K562 (cell line): ENCODE measurements at regions not wholly inside any gene's neighbourhood (a gene's known extent, or its start where the extent isn't known, plus 50 kb on each side); places are given as distances from the start of the nearest gene placed in this dataset.

Source experiments
- CREB3L1 ChIP-seq: fragments of 450-650 bp; IDR thresholded peaks from 2 replicates; pipeline ENCODE4 v1.6.1; 2014; ENCODE audit warnings: low read depth, mild to moderate bottlenecking, moderate library complexity, borderline replicate concordance
- ETV5 ChIP-seq: sonication (generic); formaldehyde crosslinking; IDR thresholded peaks from 2 replicates; pipeline ENCODE4 v1.4.0; 2020; ENCODE audit warnings: low read depth, mild to moderate bottlenecking, missing genetic modification reagents
- HMGXB4 ChIP-seq: sonication (generic); formaldehyde crosslinking; IDR thresholded peaks from 2 replicates; pipeline ENCODE4 v1.8.1; 2023; ENCODE audit warnings: mild to moderate bottlenecking, missing genetic modification reagents
- IRF9 ChIP-seq: fragments of 450-650 bp; IDR thresholded peaks from 2 replicates; pipeline ENCODE4 v1.6.1; 2016; ENCODE audit warnings: missing biosample characterization, missing genetic modification characterization
- KLF16 ChIP-seq: IDR thresholded peaks from 2 replicates; pipeline ENCODE4 v1.6.1; 2016; ENCODE audit warnings: antibody characterized with exemption
- RFX5 ChIP-seq: IDR thresholded peaks from 2 replicates; pipeline ENCODE4 v1.6.1; 2011; ENCODE audit warnings: low read depth, mild to moderate bottlenecking, improper control_type of control experiment, low read length
- SIN3B ChIP-seq: fragments of 450-650 bp; IDR thresholded peaks from 2 replicates; pipeline ENCODE4 v1.6.1; 2017; ENCODE audit warnings: low read depth, mild to moderate bottlenecking, moderate library complexity
- SMAD4 ChIP-seq: fragments of 250-450 bp; sonication (Bioruptor Pico); conservative IDR thresholded peaks from 2 replicates; pipeline ENCODE4 v1.8.0; 2021; ENCODE audit warnings: inconsistent platforms, mild to moderate bottlenecking, moderate library complexity
- TSC22D4 ChIP-seq: fragments of 450-650 bp; IDR thresholded peaks from 2 replicates; pipeline ENCODE4 v1.6.1; 2016; ENCODE audit warnings: missing genetic modification characterization, missing biosample characterization, control low read depth
- TSHZ1 ChIP-seq: fragments of 250-450 bp; sonication (Bioruptor Pico); IDR thresholded peaks from 2 replicates; pipeline ENCODE4 v1.4.0; 2020; ENCODE audit warnings: mild to moderate bottlenecking, moderate library complexity
- ZBTB33 ChIP-seq: sonication (generic); formaldehyde crosslinking; IDR thresholded peaks from 2 replicates; pipeline ENCODE4 v1.8.1; 2023; ENCODE audit warnings: mild to moderate bottlenecking, missing genetic modification reagents
- ZHX1 ChIP-seq: fragments of 150-350 bp; conservative IDR thresholded peaks from 2 replicates; pipeline ENCODE4 v1.6.1; 2014; ENCODE audit warnings: low read length
- ZKSCAN8 ChIP-seq: fragments of 200-800 bp; sonication (Bioruptor generic); IDR thresholded peaks from 2 replicates; pipeline ENCODE4 v1.6.1; 2016; ENCODE audit warnings: missing genetic modification characterization, missing compliant biosample characterization

- no peak for TF ChIP-seq SIN3B
- TF ChIP-seq ETV5 (CRISPR knock-in tag): no peak
- no peak for TF ChIP-seq ZBTB33 (CRISPR knock-in tag)
- no peak for TF ChIP-seq RFX5
- no peak for TF ChIP-seq TSC22D4 (tag)
- TF ChIP-seq TSHZ1 (CRISPR knock-in tag): no peak
- TF ChIP-seq HMGXB4: no peak
- TF ChIP-seq ZHX1: no peak
- no peak for TF ChIP-seq IRF9 (tag)
- peak; percentile 97 for TF ChIP-seq SMAD4
- TF ChIP-seq ZKSCAN8 (CRISPR knock-in tag): no peak
- peak; percentile 39; the same call in 1 of the 2 replicates for TF ChIP-seq KLF16
- TF ChIP-seq CREB3L1: no peak
These were observed 769.3 kb downstream of the KCNJ18 start (continued) for GRCh38 chr17:22461460-22462145.
